NCI-H526 (cell line): ENCODE measurements at regions not wholly inside any gene's neighbourhood (a gene's known extent, or its start where the extent isn't known, plus 50 kb on each side); places are given as distances from the start of the nearest gene placed in this dataset.
"Not testable (repeated sequence)": the region's sequence is repeated elsewhere in the genome, so short reads cannot be mapped to it uniquely, and the experiment has no call there.

Source experiments
- DNase-seq, 2 experiments: peaks; one replicate each; lab custom pipeline; 2025; lab: John Stamatoyannopoulos, UW

DNA sequence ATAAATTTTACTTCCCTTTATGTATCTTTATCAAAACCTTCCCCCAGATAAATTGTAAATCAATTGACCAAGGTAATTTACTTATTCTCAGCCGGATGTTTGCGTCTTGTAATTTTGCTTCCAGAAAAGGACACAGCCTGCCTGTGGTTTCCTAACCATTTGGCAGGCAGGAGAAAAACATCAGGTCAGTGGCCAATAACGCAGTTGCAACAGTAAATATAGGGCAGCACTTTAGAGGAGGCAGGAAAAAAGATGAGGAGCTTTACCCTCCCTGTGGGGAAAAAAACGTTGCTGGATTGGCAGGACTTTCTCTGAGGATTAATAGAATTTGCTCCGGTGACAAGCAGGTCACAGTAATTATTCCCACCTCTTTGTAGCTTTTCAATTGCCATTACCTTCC lies 2618.1 kb downstream of the ARAP2 start:
- DNase-seq: no peak

DNA sequence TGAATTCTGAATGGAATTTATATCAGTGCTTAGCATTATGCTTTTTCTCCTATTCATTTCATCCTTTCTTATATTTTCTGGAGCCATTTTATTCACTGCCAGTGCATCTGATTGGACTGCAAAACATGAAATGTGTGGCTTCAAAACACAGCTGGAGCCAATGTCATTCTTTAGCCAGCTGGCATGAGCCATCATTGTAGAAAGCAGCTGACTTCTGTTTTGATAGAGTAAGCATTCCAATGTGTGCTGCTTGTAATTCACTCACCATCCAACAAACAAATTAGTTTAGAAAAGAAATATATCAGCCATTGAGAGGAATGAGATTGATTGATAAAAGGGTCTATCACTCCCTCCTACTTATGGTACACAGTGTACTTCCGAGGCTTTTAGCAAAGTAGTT lies 2616.0 kb downstream of the ARAP2 start:
- DNase-seq: no peak

DNA sequence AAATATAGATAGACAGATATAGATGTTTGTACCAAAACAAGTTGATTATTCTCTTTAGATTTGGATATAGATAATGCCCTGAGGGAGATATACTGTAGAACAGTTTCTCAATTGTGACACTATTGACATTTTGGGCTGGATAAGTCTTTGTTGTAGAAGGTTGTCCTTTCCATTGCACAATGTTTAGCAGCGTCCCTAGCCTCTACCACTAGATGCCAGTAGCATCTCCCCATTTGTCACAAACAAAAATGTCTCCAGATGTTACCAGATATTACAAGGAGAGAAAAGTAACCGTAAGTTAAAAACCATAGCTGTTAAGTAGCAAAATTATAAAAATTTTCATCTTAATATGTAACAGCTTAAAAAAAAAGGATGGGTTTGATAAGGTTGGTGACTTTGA lies 2595.3 kb downstream of the ARAP2 start:
- DNase-seq: peak in 1 of 2 experiments; percentile 2

- DNase-seq: no peak
These were observed 2594.8 kb downstream of the ARAP2 start for GRCh38 chr4:33649471-33649870.

DNA sequence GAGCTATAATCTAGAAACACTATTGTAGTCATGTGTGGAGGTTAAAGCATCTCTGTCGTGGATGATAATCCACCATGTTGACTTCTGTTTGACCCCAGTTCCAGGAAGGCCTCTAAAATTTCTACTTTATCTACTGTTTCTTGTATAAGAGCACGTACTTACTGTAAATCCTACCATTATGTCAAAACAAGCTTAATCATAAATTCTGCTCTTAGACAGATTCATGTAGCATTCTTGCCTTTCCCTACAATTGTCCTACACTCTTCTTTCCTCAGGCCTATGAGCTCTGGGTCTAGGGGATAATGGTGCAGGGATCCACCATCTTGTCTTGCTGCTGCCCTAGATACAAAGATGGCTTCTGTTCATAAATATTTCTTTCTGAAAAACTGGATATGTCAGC lies 2594.3 kb downstream of the ARAP2 start:
- DNase-seq: no peak

GRCh38 chr4:33658971-33659370 lies 2585.3 kb downstream of the ARAP2 start:
- no peak for DNase-seq

DNA sequence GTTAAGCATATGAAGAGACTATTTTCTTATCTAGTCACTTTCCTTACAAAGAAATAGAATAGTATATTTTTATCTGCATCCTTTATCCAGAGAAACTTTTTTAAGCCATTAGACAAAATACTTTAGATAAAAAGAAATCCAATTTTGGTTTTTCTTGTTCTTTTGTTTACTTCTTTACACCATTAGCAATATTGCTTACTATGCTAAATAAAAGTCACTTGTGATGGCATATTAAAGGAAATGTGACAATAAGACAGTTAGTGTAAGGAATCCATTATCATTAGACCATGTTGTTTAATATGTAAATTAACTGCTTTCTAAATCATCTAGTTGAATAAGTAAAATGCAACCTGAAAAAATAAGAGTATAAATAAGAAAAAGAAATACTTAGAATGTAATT lies 2582.7 kb downstream of the ARAP2 start:
- no peak for DNase-seq

DNA sequence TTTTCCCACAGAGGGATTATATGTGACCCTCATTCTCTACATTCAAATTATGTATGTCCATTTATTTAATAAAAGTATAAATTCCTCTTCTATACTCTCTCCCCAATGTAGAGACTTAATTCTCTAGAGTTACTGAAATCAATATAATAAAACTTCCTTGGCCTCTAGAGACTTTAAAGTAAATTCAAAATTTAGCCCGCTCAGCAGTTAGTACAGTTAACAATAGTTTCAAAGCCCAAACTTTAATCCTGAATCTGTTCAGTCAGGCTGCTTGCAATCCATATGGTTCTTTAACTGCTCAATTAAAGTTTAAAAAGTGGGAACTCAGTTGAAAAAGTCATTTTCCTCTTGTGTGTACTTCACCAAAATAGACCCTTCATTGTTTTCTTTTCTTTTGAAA lies 2558.4 kb downstream of the ARAP2 start:
- DNase-seq: no peak

DNA sequence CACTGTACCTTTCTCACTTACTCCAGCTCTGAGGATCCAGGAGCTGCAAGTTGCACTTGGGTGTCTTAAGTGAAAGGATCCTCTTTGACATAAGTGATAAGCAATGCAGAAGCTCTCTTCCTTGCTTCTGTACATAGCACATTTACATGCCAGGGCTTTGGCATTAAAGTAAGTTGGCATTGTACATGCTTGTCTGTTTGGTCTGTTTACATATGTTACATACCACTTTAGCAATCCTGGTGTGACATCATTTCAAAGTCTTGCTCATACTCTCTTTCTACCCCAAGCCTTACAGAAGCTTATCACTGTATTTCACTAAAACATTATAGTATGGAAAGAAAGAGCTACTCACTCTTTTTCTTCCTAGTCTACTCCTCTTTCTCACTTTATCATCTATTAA lies 2548.3 kb downstream of the ARAP2 start:
- no peak for DNase-seq

DNA sequence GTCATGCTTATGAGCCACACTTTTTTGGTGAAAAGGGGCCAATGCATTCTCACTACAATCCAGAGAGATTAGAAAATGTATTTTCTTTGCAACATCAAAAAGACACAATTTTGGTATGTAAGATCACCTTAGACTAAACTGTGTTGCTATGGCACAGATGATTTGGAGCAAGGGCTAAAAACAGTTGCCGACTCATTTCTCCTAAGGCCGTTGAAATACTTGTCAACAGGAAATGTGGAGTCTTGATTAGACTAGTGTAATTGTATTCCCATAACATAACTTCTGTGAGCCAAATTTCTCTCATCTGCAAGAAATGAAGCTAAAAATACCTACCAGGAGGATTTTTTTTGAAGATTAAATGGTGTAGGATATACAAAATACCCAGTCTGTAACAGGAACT lies 2547.7 kb downstream of the ARAP2 start:
- DNase-seq: no peak

DNA sequence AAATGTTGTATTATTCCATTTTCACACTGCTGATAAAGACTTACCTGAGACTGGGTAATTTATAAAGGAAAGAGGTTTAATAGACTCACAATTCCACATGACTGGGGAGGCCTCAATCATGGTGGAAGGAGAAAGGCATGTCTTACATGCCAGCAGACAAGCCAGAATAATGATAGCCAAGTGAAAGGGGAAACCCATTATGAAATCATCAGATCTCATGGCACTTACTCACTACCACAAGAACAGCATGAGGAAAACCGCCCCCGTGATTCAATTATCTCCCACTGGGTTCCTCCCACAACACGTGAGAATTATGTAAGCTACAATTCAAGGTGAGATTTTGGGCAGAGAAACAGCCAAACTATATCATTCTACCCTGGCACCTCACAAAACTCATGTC lies 2535.1 kb downstream of the ARAP2 start:
- DNase-seq: no peak

- no peak for DNase-seq
These were observed 2532.5 kb downstream of the ARAP2 start for GRCh38 chr4:33711826-33712225.

- no peak for DNase-seq
These were observed 2529.3 kb downstream of the ARAP2 start for GRCh38 chr4:33714971-33715370.

DNA sequence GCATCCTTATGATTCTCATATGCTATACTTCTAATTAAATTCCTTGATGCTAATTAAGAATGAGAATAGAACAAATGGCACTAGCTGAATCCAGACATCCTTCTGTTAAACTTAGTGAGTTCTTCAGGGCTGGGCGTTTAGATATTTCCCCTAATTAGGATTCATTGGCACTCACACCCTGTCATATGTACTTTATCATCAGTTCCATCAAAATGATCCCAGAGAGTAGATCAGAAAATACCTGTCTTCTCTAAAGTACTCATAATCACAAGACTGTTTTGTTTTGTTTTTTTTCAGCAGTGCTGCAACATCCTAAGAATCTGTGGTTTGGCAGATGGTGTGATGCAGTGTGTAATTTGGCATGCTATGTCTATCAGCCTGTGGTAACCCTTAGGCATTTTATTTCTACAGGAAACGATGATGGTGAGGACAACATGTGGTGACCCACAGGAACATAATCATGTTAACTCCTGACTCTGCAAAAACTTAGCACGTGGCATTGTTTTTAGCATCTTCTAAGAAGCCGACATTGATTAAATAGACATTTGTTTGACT lies 2528.4 kb downstream of the ARAP2 start:
- no peak for DNase-seq

- DNase-seq: no peak
These were observed 2522.1 kb downstream of the ARAP2 start for GRCh38 chr4:33722254-33722653.

GRCh38 chr4:33722800-33723516 lies 2521.4 kb downstream of the ARAP2 start:
- DNase-seq: peak; percentile 7 to 59

DNA sequence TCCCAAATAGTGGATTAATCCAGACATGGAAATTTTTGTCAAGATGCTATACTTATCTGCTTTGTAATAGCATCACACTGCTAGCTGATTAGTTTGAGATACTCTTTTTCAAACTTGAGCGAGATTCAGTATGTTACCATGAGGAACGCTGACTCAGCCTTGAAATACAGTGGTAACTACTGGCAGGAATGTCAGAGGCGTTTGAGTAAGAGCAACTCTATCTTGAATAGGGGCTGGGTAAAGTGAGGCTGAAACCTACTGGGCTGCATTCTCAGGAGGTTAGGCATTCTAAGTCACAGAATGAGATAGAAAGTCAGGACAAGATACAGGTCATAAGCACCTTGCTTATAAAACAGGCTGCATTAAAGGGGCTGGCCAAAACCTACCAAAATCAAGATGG lies 2519.6 kb downstream of the ARAP2 start:
- DNase-seq: no peak

- DNase-seq: no peak
These were observed 2518.5 kb downstream of the ARAP2 start for GRCh38 chr4:33725861-33726260.

DNA sequence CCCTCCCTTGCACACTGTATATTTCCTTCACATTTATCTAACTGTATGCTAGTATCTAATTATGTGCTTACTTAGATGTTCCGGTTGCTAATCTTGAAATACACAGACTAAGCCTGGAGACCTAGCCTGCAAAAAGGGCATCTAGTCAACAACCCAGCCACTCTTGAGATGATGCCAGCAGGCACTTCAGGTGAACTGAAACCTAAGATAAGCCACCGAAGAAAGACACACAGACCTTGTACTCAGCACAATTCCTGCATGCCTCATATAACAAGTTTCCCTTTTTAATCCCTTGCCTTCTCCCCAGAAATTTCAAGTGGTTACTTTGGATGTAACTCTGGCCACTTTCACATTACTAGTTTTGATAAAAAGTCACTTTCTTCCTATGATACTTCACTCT lies 2506.6 kb downstream of the ARAP2 start:
- no peak for DNase-seq

GRCh38 chr4:33739884-33740632 lies 2504.3 kb downstream of the ARAP2 start:
- no peak for DNase-seq

DNA sequence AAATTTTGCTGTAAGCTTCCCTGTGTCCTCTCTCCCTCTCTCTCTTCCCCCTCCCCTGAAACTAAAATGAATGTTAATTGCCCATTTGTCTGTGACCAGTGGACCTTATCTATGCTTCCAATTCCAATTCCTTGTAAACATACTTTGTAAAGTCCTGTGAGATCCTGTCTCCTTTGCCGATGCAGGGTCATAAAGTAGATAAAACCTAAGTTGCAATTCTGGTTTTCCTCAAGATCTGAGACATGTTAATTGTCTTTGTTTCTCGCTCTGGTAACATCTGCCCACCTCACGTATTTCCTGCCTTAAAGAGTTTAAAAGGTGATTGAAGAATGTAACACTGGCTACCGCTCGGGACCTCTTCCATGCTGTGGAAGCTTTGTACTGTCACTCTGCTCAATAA lies 2503.4 kb downstream of the ARAP2 start:
- DNase-seq: not testable (repeated sequence)

DNA sequence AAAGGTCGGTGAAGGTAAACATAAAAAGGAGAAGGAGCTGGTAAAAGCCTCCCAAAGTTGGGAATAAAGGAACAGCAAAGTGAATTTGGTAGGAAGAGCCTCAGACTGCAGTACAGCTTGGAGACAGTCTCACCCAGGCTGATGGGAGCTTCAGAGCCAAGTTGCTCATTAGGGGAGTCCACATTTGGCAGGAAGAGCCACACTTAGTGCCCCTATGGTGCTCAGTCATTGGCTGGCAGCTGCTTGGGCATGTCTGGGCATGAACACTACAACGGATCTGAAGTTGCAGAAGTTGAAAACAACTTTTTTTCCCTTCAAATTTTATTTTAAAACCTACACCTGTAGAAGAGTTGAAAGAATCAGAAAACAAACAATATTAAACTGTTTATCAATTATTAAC lies 2497.3 kb downstream of the ARAP2 start:
- DNase-seq: no peak

DNA sequence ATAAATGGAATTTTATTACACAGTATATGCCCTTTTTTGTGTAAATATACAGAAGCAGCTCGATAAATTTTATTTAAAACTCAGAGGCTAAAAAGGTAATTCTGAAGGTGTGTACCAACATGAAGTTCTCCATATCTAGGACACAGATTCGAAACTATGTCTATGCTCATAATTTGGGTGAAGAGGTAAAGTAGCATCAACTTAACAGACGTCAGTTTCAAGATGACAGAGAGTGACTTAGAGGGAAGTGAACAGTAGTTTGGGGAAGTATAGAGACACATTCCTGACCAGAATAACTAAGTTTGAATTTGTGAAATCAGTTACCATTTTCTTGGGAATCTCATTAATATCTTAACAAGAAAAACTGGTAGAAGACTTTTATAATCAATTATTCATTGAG lies 2493.3 kb downstream of the ARAP2 start:
- DNase-seq: no peak
